Calu3 (cell line): ENCODE measurements at regions not wholly inside any gene's neighbourhood (a gene's known extent, or its start where the extent isn't known, plus 50 kb on each side); places are given as distances from the start of the nearest gene placed in this dataset.

Experiments used
- BruUV-seq: library from RNA; stranded (reverse); fragments of 400-500 nt; replicated peaks from 2 replicates; lab custom pipeline; 2021; lab: Mats Ljungman, UMichigan
- CTCF ChIA-PET: fragments of 300-600 bp; sonication (Branson Sonifier 250); formaldehyde crosslinking; loops from one replicate; lab custom pipeline; 2022; ENCODE audit warnings: antibody characterized with exemption; lab: Charles Lee
- DNase-seq: peaks from one replicate; pipeline ENCODE4 v3.0.0; 2022
- H3K27ac Mint-ChIP-seq: one replicate; pipeline ENCODE4 v1.8.0; 2022; ENCODE audit warnings: mixed read lengths; ENCODE audit not compliant: unreplicated experiment
- H3K27me3 Mint-ChIP-seq: one replicate; pipeline ENCODE4 v1.8.0; 2022; ENCODE audit warnings: mixed read lengths; ENCODE audit not compliant: unreplicated experiment
- H3K36me3 Mint-ChIP-seq: one replicate; pipeline ENCODE4 v1.8.0; 2022; ENCODE audit warnings: mild to moderate bottlenecking, moderate library complexity, mixed read lengths; ENCODE audit not compliant: insufficient read depth, unreplicated experiment
- H3K4me1 Mint-ChIP-seq: one replicate; pipeline ENCODE4 v1.8.0; 2022; ENCODE audit warnings: mild to moderate bottlenecking, low read depth, mixed read lengths; ENCODE audit not compliant: unreplicated experiment
- H3K4me3 Mint-ChIP-seq: one replicate; pipeline ENCODE4 v1.8.0; 2022; ENCODE audit warnings: mild to moderate bottlenecking, low read depth, moderate library complexity, mixed read lengths; ENCODE audit not compliant: unreplicated experiment
- H3K9me3 Mint-ChIP-seq: one replicate; pipeline ENCODE4 v1.8.0; 2022; ENCODE audit warnings: low read depth, mixed read lengths; ENCODE audit not compliant: unreplicated experiment
- intact Hi-C: fragments of 100-400 bp; cut with micrococcal nuclease; formaldehyde crosslinking; loops from one replicate; pipeline ENCODE4 v1.10.0; 2022; ENCODE audit not compliant: unreplicated experiment
- TF ChIP-seq, protein P1 (sequence below): fragments of 200-600 bp; IDR thresholded peaks from one replicate; pipeline ENCODE4 v1.8.0; 2022; ENCODE audit warnings: antibody characterized with exemption; ENCODE audit not compliant: unreplicated experiment

DNA sequence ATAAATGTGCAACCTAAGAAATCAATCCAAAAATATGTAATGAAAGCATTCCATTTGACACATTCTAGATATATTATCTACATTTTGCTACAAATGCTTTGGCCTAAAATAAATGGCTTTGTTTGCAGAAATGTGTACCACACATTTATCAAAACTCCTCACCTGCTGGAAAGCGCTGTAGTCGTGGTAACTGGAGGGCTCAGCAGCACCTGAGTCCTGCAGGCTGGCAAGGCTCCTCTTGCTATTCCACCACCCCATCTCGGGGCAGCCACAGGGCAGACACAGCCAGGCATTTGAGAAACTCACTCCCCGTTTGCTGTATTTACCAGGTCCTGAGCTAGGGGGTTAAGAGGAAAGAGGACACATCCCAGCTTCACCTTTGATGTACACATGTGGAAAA lies 68.1 kb upstream of the TOMM7 start:
- Mint-ChIP-seq H3K9me3 (no peaks in the 10 kb centered on the region), H3K4me1 (peaks cover 17% of the 10 kb centered on the region), H3K36me3 (no peaks in the 10 kb centered on the region), H3K27ac (no peak overlapping the region), H3K4me3 (no peak overlapping the region), H3K27me3 (no peaks in the 10 kb centered on the region)
- TF ChIP-seq, protein P1, sequence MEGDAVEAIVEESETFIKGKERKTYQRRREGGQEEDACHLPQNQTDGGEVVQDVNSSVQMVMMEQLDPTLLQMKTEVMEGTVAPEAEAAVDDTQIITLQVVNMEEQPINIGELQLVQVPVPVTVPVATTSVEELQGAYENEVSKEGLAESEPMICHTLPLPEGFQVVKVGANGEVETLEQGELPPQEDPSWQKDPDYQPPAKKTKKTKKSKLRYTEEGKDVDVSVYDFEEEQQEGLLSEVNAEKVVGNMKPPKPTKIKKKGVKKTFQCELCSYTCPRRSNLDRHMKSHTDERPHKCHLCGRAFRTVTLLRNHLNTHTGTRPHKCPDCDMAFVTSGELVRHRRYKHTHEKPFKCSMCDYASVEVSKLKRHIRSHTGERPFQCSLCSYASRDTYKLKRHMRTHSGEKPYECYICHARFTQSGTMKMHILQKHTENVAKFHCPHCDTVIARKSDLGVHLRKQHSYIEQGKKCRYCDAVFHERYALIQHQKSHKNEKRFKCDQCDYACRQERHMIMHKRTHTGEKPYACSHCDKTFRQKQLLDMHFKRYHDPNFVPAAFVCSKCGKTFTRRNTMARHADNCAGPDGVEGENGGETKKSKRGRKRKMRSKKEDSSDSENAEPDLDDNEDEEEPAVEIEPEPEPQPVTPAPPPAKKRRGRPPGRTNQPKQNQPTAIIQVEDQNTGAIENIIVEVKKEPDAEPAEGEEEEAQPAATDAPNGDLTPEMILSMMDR, result no peak
- no TSS peak for BruUV-seq
- CTCF ChIA-PET, result interaction anchor here (1.0 kb wide), 1 partner anchor 8 kb away, joined by 4 read pairs; no protein-coding TSS in a partner anchor
- intact Hi-C loops, result no loop called here
- no peak for DNase-seq

- Mint-ChIP-seq H3K9me3 (no peaks in the 10 kb centered on the region), H3K27ac (no peak overlapping the region), H3K4me1 (no peaks in the 10 kb centered on the region), H3K4me3 (no peak overlapping the region), H3K27me3 (peaks cover 42% of the 10 kb centered on the region), H3K36me3 (no peaks in the 10 kb centered on the region)
- TF ChIP-seq, protein P1, result no peak
- CTCF ChIA-PET, result interaction anchor here (0.7 to 1.2 kb wide), 3 partner anchors 8 to 167 kb away, joined by 5 to 6 read pairs (median 6); no protein-coding TSS in a partner anchor
- intact Hi-C loops, result no loop called here
- BruUV-seq, result no TSS peak
- DNase-seq, result no peak
Measured at GRCh38 chr7:22885797-22886261, 63.2 kb upstream of the TOMM7 start.

- intact Hi-C loops, result no loop called here
- no peak for DNase-seq
- no TSS peak for BruUV-seq
- CTCF ChIA-PET, result interaction anchor here (0.7 to 1.2 kb wide), 4 partner anchors 7 to 285 kb away, joined by 3 to 6 read pairs (median 6); no protein-coding TSS in a partner anchor
- Mint-ChIP-seq H3K4me3 (no peak overlapping the region), H3K4me1 (no peaks in the 10 kb centered on the region), H3K27me3 (peaks cover 49% of the 10 kb centered on the region), H3K36me3 (no peaks in the 10 kb centered on the region), H3K9me3 (no peaks in the 10 kb centered on the region), H3K27ac (no peak overlapping the region)
- TF ChIP-seq, protein P1, result no peak
Measured at GRCh38 chr7:22884911-22885788, 62.5 kb upstream of the TOMM7 start.

DNA sequence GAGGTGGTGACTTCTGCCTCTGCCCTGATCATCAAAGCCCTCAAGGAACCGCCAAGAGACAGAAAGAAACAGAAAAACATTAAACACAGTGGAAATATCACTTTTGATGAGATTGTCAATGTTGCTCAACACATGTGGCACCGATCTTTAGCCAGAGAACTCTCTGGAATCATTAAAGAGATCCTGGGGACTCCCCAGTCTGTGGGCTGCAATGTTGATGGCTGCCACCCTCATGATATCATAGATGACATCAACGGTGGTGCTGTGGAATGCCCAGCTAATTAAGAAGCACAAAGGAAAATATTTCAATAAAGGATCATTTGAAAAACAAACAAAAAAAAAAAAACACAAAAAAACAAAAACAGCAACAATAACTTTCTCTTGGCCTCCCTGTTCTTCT lies 59.5 kb upstream of the TOMM7 start:
- H3K9me3 Mint-ChIP-seq, result no peaks in the 10 kb centered on the region
- CTCF ChIA-PET, result interaction anchor here (0.6 to 1.3 kb wide), 4 partner anchors 9 to 64 kb away, joined by 3 to 5 read pairs (median 4); no protein-coding TSS in a partner anchor
- H3K27ac Mint-ChIP-seq, result no peak overlapping the region
- no peaks in the 10 kb centered on the region for H3K36me3 Mint-ChIP-seq
- intact Hi-C loops, result no loop called here
- TF ChIP-seq, protein P1, result no peak
- DNase-seq, result no peak
- no peaks in the 10 kb centered on the region for H3K4me1 Mint-ChIP-seq
- no TSS peak for BruUV-seq
- H3K4me3 Mint-ChIP-seq, result no peak overlapping the region
- H3K27me3 Mint-ChIP-seq, result peaks cover 63% of the 10 kb centered on the region
